A549 (cell line): ENCODE measurements at regions not wholly inside any gene's neighbourhood (a gene's known extent, or its start where the extent isn't known, plus 50 kb on each side); places are given as distances from the start of the nearest gene placed in this dataset.
A peak's percentile ranks its signal among the peaks of the same experiment; 100 is the strongest.

Experiments
- ATAC-seq, 2 experiments: fragments of 200-7000 bp in 1 of 2; fragments of >200 bp in 1 of 2; cut with Nextera tagmentation in 1 of 2; cut with Tn5 transposase in 1 of 2; 3 replicates each; pipeline versions ENCODE4 v1.8.0 to v1.9.1; 2018 to 2020; ENCODE audit warnings: mild to moderate bottlenecking in 1 of 2, moderate library complexity in 1 of 2
- CTCF ChIA-PET: fragments of 300-600 bp; sonication (Branson Sonifier 250); formaldehyde crosslinking; extraction: SDS; loops from one replicate; lab custom pipeline; 2021; ENCODE audit warnings: antibody characterized with exemption, inconsistent platforms; lab: Yijun Ruan, JAX
- POLR2A ChIA-PET: fragments of 350-600 bp; formaldehyde crosslinking; extraction: SDS; loops from one replicate; lab custom pipeline; 2021; ENCODE audit warnings: antibody characterized with exemption, inconsistent platforms; lab: Yijun Ruan, JAX
- DNase-seq, 2 experiments: peaks; one replicate each; pipeline versions ENCODE4 v3.0.0 to v3.0.0-alpha.2; 2011 to 2016; ENCODE audit warnings: low read depth in 1 of 2, low spot score in 1 of 2
- FAIRE-seq: peaks from 2 replicates; lab custom pipeline; 2011; peaks lifted over from hg19 to GRCh38; lab: Jason Lieb, UNC
- H3K27ac ChIP-seq, 2 experiments: fragments of >200 bp; sonication (Bioruptor Twin); formaldehyde crosslinking; 3 replicates each; pipeline ENCODE4 v1.5.1; 2016 to 2017
- H3K4me1 ChIP-seq: fragments of >200 bp; sonication (Bioruptor Twin); formaldehyde crosslinking; 3 replicates; pipeline ENCODE4 v1.6.1; 2016
- H3K4me2 ChIP-seq: fragments of >200 bp; sonication (Bioruptor Twin); formaldehyde crosslinking; 3 replicates; pipeline ENCODE4 v1.6.1; 2016
- H3K4me3 ChIP-seq: fragments of >200 bp; sonication (Bioruptor Twin); formaldehyde crosslinking; 3 replicates; pipeline ENCODE4 v1.5.1; 2016
- H3K9me3 ChIP-seq: fragments of >200 bp; sonication (Bioruptor Twin); formaldehyde crosslinking; 3 replicates; pipeline ENCODE4 v1.6.1; 2016
- BHLHE40 ChIP-seq: IDR thresholded peaks from 2 replicates; pipeline ENCODE4 v1.6.1; 2012; ENCODE audit warnings: low read depth, low read length, inconsistent platforms
- CBX8 ChIP-seq: fragments of 200-600 bp; sonication (generic); IDR thresholded peaks from 2 replicates; pipeline ENCODE4 v1.6.1; 2016
- CHD2 ChIP-seq: fragments of 150-350 bp; IDR thresholded peaks from 2 replicates; pipeline ENCODE4 v1.6.1; 2014; ENCODE audit warnings: low read length; ENCODE audit not compliant: partially characterized antibody
- EHMT2 ChIP-seq: fragments of 200-600 bp; sonication (generic); IDR thresholded peaks from 2 replicates; pipeline ENCODE4 v1.6.1; 2016; ENCODE audit warnings: antibody characterized with exemption, low read depth, mild to moderate bottlenecking, moderate library complexity
- ESRRA ChIP-seq: fragments of 150-350 bp; IDR thresholded peaks from 2 replicates; pipeline ENCODE4 v1.6.1; 2014; ENCODE audit warnings: mild to moderate bottlenecking, low read length, borderline replicate concordance
- FOSB ChIP-seq: fragments of 250-450 bp; sonication (Bioruptor Pico); IDR thresholded peaks from 2 replicates; pipeline ENCODE4 v1.5.0; 2020; ENCODE audit warnings: mild to moderate bottlenecking, moderate library complexity
- FOXS1 ChIP-seq: fragments of 250-450 bp; sonication (Bioruptor Pico); IDR thresholded peaks from 2 replicates; pipeline ENCODE4 v1.5.0; 2020; ENCODE audit warnings: mild to moderate bottlenecking, moderate library complexity
- GATA3 ChIP-seq: IDR thresholded peaks from 2 replicates; pipeline ENCODE4 v1.6.1; 2012; ENCODE audit warnings: borderline replicate concordance
- JUN ChIP-seq, 2 experiments: fragments of >200 bp; sonication (Bioruptor Twin); formaldehyde crosslinking; IDR thresholded peaks; 2 replicates in 1 of 2; 3 replicates in 1 of 2; pipeline ENCODE4 v1.6.1; 2016 to 2017
- JUNB ChIP-seq: fragments of >200 bp; sonication (Bioruptor Twin); formaldehyde crosslinking; IDR thresholded peaks from 2 replicates; pipeline ENCODE4 v1.6.1; 2016
- MYC ChIP-seq: IDR thresholded peaks from 2 replicates; pipeline ENCODE4 v1.6.1; 2012; ENCODE audit warnings: mild to moderate bottlenecking, inconsistent platforms, low read length, improper control_type of control experiment, borderline replicate concordance
- NPAS2 ChIP-seq: fragments of 250-450 bp; sonication (Bioruptor Pico); IDR thresholded peaks from 2 replicates; pipeline ENCODE4 v1.8.0; 2022; ENCODE audit warnings: mild to moderate bottlenecking, moderate library complexity, borderline replicate concordance
- RAD21 ChIP-seq, 2 experiments: fragments of >200 bp in 1 of 2; sonication (Bioruptor Twin) in 1 of 2; formaldehyde crosslinking in 1 of 2; IDR thresholded peaks in 1 of 2; conservative IDR thresholded peaks in 1 of 2; 2 replicates in 1 of 2; 3 replicates in 1 of 2; pipeline ENCODE4 v1.6.1; 2012 to 2018; ENCODE audit warnings: inconsistent platforms in 1 of 2
- RNF2 ChIP-seq: fragments of 200-600 bp; sonication (generic); IDR thresholded peaks from 2 replicates; pipeline ENCODE4 v1.6.1; 2016; ENCODE audit warnings: low read depth, mild to moderate bottlenecking, antibody characterized with exemption, moderate library complexity, borderline replicate concordance
- SREBF2 ChIP-seq: fragments of 450-650 bp; IDR thresholded peaks from 2 replicates; pipeline ENCODE4 v1.6.1; 2014; ENCODE audit warnings: mild to moderate bottlenecking, moderate library complexity
- ZFP36 ChIP-seq: fragments of 450-650 bp; IDR thresholded peaks from 2 replicates; pipeline ENCODE4 v1.6.1; 2014; ENCODE audit warnings: borderline replicate concordance; ENCODE audit not compliant: partially characterized antibody
- WGBS: methylation state at CpG from one replicate; pipeline ENCODE4 v1.1.6; 2017; ENCODE audit errors: missing lambda C conversion rate; 5-methylcytosine and 5-hydroxymethylcytosine counted together
- TF ChIP-seq, protein P1 (sequence below): IDR thresholded peaks from 2 replicates; pipeline ENCODE4 v1.6.1; 2012
- TF ChIP-seq, protein P2 (sequence below): IDR thresholded peaks from 2 replicates; pipeline ENCODE4 v1.6.1; 2012; ENCODE audit warnings: low read depth, borderline replicate concordance
- TF ChIP-seq, protein P3 (sequence below): fragments of 250-450 bp; sonication (Bioruptor Pico); IDR thresholded peaks from 2 replicates; pipeline ENCODE4 v1.5.0; 2020; ENCODE audit warnings: low read depth, mild to moderate bottlenecking, moderate library complexity
- TF ChIP-seq, protein P4 (sequence below): fragments of 250-450 bp; sonication (Bioruptor Pico); IDR thresholded peaks from 2 replicates; pipeline ENCODE4 v1.5.0; 2021; ENCODE audit warnings: mild to moderate bottlenecking, moderate library complexity, borderline replicate concordance
- TF ChIP-seq, protein P5 (sequence below): fragments of >200 bp; sonication (Bioruptor Twin); formaldehyde crosslinking; IDR thresholded peaks from 3 replicates; pipeline ENCODE4 v1.5.1; 2016

DNA sequence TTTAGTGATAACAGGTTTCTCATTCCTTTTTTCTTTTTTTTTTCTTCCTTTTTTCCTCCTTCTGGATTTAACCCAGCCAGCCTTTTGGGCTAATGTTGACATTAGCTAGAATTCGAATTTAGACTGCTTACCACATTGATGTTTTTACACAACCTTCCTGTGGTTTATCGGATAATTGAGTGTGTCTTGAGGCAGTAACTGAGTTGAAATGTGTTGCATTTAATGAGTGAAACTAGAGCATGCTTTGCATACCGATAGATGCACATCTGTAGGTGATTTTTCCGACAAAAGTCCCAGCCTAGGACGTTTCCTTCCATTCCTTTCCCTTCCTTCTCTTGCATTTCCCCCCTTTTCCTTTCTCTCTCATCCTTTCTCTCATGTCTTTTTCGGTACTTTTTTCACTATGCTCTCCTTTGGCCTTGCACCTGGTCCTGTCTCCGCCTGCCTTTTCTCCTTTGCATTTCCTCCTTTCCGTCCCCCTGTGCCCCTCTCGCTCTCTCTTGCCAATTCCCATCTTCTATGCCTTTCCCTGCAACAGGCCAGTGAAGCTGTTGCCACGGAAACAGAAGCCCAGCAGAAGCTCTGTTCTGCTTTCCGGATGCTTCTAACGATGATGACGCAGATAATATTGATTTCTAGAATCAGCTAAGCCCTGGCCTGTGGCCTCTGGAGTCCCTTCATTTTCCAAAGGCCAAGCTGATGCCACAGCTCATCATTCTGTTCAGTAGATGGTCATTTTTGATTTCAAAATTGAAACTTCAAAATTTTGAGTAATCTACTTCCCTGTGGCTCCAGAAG is 76.1 kb downstream of the SLC25A47 start:
- TF ChIP-seq, protein P1, sequence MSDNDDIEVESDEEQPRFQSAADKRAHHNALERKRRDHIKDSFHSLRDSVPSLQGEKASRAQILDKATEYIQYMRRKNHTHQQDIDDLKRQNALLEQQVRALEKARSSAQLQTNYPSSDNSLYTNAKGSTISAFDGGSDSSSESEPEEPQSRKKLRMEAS: no peak
- TF ChIP-seq ZFP36 (no peak), CHD2 (no peak), SREBF2 (no peak)
- Histone ChIP-seq H3K4me2 (no peak overlapping the region), H3K27ac (peak overlapping the region; percentile 34; a peak in 4 of 6 replicates), H3K4me3 (no peak overlapping the region), H3K9me3 (no peaks in the 10 kb centered on the region), H3K4me1 (peaks cover 38% of the 10 kb centered on the region)
- POLR2A ChIA-PET: no interaction called here
- CTCF ChIA-PET: interaction anchor here (0.6 to 7.5 kb wide), 10 partner anchors 8 to 1230 kb away, joined by 3 to 95 read pairs (median 4); no protein-coding TSS in a partner anchor
- no peak for ATAC-seq
- WGBS: 83% methylated on average over 13 of the region's 13 CpGs
- no peak for DNase-seq
- no peak for FAIRE-seq

DNA sequence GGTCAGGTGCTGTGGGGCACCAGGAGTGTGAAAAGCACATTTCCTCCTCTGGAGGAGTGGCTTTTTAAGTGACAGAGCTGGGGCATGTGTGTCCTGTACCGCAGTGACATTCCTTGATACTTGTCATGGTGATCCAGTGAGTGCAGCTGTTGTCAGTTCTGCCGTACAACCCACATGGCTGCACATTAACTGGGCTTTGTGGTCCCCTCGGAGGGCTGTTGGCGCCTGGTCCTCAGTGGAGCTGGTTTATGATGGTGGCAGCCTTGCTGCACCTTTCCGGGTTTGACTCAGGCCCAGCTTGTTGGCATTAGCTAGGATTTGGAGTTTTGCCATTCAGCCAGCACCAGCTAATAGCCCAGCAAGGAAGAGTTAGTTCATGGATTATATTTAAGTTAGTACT is 77.0 kb downstream of the SLC25A47 start:
- WGBS: 90% methylated on average over 5 of the region's 5 CpGs
- TF ChIP-seq RNF2 (no peak), NPAS2 (CRISPR knock-in tag) (no peak)
- Histone ChIP-seq H3K4me1 (peaks cover 38% of the 10 kb centered on the region), H3K4me2 (no peak overlapping the region), H3K4me3 (no peak overlapping the region), H3K27ac (peak overlapping the region in 1 of 2 experiments; percentile 42; a peak in 3 of 6 replicates), H3K9me3 (no peaks in the 10 kb centered on the region)
- no peak for DNase-seq
- ChIA-PET CTCF (interaction anchor here (1.1 to 7.5 kb wide), 4 partner anchors 10 to 36 kb away, joined by 3 to 95 read pairs (median 4); no protein-coding TSS in a partner anchor), POLR2A (no interaction called here)
- FAIRE-seq: no peak
- ATAC-seq: no peak

DNA sequence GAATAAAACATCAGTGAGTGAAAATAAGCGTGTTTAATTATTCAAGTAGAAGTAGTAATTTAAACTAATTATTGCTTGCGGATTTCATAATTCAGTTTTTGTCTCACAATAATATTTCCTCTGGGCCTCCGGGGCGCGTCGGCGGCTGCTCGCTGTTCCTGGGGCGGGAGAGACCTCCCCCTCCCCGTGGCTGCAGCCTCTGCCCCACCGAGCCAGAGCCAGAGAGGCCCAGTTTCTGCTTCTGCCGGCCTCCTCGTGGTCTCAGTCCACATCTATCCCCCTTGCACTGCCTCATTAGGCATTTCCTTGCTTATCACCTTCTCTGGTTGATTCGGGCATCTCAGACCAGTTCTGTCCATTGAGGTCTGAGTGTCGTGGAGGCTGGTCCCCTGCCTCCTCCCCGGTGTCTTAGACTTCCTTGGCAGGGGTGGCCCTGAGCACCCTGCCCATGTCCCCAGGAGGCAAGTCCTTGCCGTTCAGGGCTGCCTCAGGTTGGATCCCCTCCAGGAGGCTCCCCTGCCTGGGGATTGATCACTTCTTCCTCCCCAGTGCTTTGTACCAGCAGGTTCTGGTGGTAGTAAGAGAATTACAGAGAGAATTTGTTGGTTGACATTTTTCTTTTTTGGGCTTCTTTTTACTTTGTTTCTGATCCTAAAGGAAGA is 78.0 kb downstream of the SLC25A47 start:
- H3K27ac ChIP-seq: peak overlapping the region in 1 of 2 experiments; percentile 48; a peak in 3 of 6 replicates
- no peak overlapping the region for H3K4me2 ChIP-seq
- 89% methylated on average over 17 of the region's 17 CpGs for WGBS
- DNase-seq (no peak), ATAC-seq (no peak), FAIRE-seq (no peak)
- peaks cover 42% of the 10 kb centered on the region for H3K4me1 ChIP-seq
- CTCF ChIA-PET: interaction anchor here (1.1 kb wide), 1 partner anchor 24 kb away, joined by 4 read pairs; no protein-coding TSS in a partner anchor
- H3K4me3 ChIP-seq: no peak overlapping the region
- TF ChIP-seq, protein P2, sequence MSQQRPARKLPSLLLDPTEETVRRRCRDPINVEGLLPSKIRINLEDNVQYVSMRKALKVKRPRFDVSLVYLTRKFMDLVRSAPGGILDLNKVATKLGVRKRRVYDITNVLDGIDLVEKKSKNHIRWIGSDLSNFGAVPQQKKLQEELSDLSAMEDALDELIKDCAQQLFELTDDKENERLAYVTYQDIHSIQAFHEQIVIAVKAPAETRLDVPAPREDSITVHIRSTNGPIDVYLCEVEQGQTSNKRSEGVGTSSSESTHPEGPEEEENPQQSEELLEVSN: no peak
- TF ChIP-seq JUNB: no peak
- TF ChIP-seq, protein P3, sequence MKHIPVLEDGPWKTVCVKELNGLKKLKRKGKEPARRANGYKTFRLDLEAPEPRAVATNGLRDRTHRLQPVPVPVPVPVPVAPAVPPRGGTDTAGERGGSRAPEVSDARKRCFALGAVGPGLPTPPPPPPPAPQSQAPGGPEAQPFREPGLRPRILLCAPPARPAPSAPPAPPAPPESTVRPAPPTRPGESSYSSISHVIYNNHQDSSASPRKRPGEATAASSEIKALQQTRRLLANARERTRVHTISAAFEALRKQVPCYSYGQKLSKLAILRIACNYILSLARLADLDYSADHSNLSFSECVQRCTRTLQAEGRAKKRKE (CRISPR knock-in tag): no peak
- TF ChIP-seq, protein P4, sequence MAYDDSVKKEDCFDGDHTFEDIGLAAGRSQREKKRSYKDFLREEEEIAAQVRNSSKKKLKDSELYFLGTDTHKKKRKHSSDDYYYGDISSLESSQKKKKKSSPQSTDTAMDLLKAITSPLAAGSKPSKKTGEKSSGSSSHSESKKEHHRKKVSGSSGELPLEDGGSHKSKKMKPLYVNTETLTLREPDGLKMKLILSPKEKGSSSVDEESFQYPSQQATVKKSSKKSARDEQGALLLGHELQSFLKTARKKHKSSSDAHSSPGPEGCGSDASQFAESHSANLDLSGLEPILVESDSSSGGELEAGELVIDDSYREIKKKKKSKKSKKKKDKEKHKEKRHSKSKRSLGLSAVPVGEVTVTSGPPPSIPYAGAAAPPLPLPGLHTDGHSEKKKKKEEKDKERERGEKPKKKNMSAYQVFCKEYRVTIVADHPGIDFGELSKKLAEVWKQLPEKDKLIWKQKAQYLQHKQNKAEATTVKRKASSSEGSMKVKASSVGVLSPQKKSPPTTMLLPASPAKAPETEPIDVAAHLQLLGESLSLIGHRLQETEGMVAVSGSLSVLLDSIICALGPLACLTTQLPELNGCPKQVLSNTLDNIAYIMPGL (CRISPR knock-in tag): no peak
- TF ChIP-seq FOSB: no peak
- no peak for TF ChIP-seq GATA3
- H3K9me3 ChIP-seq: no peaks in the 10 kb centered on the region
- POLR2A ChIA-PET: no interaction called here

DNA sequence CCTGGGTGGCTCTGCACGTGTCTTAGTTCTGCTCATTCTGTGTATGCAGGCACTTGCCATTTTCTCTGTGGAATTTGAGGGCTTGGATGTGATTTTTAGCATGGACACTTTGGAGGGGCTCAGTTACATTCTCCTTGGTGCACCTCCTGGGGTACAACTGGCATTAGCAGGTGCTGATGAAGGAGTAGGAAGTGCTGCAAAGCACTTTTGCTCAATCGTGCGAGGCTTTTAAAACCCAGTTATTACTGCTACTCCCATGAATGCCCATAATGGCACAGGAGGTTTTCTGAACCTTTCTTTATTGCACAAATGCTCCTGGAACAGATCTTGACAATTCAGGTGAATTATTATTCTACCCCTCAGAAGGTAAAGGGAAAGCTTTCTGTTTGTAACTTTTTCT is 78.7 kb downstream of the SLC25A47 start:
- CTCF ChIA-PET: interaction anchor here (0.9 to 3.1 kb wide), 7 partner anchors 16 to 438 kb away, joined by 3 to 27 read pairs (median 8); no protein-coding TSS in a partner anchor
- FAIRE-seq: no peak
- no peak for ATAC-seq
- TF ChIP-seq RAD21 (conservative IDR thresholded peaks at IDR 0.05 in 1 of 2, IDR thresholded peaks at IDR 0.05 in 1 of 2) (no peak), FOSB (no peak), NPAS2 (CRISPR knock-in tag) (no peak), JUN (IDR thresholded peaks at IDR 0.05) (no peak), SREBF2 (no peak), MYC (no peak), CBX8 (no peak), FOXS1 (CRISPR knock-in tag) (no peak), ESRRA (no peak), CHD2 (no peak), BHLHE40 (no peak), EHMT2 (no peak)
- TF ChIP-seq, protein P1: no peak
- TF ChIP-seq, protein P5, sequence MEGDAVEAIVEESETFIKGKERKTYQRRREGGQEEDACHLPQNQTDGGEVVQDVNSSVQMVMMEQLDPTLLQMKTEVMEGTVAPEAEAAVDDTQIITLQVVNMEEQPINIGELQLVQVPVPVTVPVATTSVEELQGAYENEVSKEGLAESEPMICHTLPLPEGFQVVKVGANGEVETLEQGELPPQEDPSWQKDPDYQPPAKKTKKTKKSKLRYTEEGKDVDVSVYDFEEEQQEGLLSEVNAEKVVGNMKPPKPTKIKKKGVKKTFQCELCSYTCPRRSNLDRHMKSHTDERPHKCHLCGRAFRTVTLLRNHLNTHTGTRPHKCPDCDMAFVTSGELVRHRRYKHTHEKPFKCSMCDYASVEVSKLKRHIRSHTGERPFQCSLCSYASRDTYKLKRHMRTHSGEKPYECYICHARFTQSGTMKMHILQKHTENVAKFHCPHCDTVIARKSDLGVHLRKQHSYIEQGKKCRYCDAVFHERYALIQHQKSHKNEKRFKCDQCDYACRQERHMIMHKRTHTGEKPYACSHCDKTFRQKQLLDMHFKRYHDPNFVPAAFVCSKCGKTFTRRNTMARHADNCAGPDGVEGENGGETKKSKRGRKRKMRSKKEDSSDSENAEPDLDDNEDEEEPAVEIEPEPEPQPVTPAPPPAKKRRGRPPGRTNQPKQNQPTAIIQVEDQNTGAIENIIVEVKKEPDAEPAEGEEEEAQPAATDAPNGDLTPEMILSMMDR: no peak

More for the DNA sequence above, 78.7 kb downstream of the SLC25A47 start:
- POLR2A ChIA-PET: no interaction called here
- Histone ChIP-seq H3K4me1 (peaks cover 48% of the 10 kb centered on the region), H3K4me2 (no peak overlapping the region), H3K9me3 (no peaks in the 10 kb centered on the region), H3K27ac (peak overlapping the region in 1 of 2 experiments; percentile 48; a peak in 2 of 6 replicates), H3K4me3 (no peak overlapping the region)
- no peak for DNase-seq
- WGBS: 77% methylated on average over 3 of the region's 3 CpGs
